COLO829 (cell line): ENCODE measurements at regions not wholly inside any gene's neighbourhood (a gene's known extent, or its start where the extent isn't known, plus 50 kb on each side); places are given as distances from the start of the nearest gene placed in this dataset.

Source experiments
- DNase-seq: peaks from one replicate; pipeline ENCODE4 v3.0.0; 2012; ENCODE audit warnings: low spot score

- DNase-seq = no peak
Measured at GRCh38 chr16:85258166-85258565, 145.9 kb upstream of the CIBAR2 start.

GRCh38 chr16:85258629-85259028 is 146.4 kb upstream of the CIBAR2 start:
- DNase-seq = no peak

GRCh38 chr16:85259115-85259831 is 147.0 kb upstream of the CIBAR2 start:
- DNase-seq = no peak

- no peak for DNase-seq
Measured at GRCh38 chr16:85259832-85260167, 147.5 kb upstream of the CIBAR2 start.

GRCh38 chr16:85261204-85261603 is 148.9 kb upstream of the CIBAR2 start:
- DNase-seq = no peak

GRCh38 chr16:85261657-85262557 is 149.6 kb upstream of the CIBAR2 start:
- no peak for DNase-seq

- no peak for DNase-seq
Measured at GRCh38 chr16:85262558-85263238, 150.4 kb upstream of the CIBAR2 start.

- no peak for DNase-seq
Measured at GRCh38 chr16:85263239-85263585, 150.9 kb upstream of the CIBAR2 start.

- no peak for DNase-seq
Measured at GRCh38 chr16:85264752-85265151, 152.5 kb upstream of the CIBAR2 start.

- no peak for DNase-seq
Measured at GRCh38 chr16:85265161-85265784, 153.0 kb upstream of the CIBAR2 start.

- no peak for DNase-seq
Measured at GRCh38 chr16:85265810-85266209, 153.5 kb upstream of the CIBAR2 start.

- no peak for DNase-seq
Measured at GRCh38 chr16:85266857-85267256, 154.6 kb upstream of the CIBAR2 start.

GRCh38 chr16:85267414-85267945 is 155.2 kb upstream of the CIBAR2 start:
- DNase-seq = no peak

- DNase-seq = no peak
Measured at GRCh38 chr16:85269165-85269564, 156.9 kb upstream of the CIBAR2 start.

- DNase-seq = no peak
Measured at GRCh38 chr16:85270374-85270773, 158.1 kb upstream of the CIBAR2 start.

GRCh38 chr16:85271198-85271597 is 158.9 kb upstream of the CIBAR2 start:
- no peak for DNase-seq

- no peak for DNase-seq
Measured at GRCh38 chr16:85273293-85273692, 161.0 kb upstream of the CIBAR2 start.

- DNase-seq = no peak
Measured at GRCh38 chr16:85274501-85274900, 162.2 kb upstream of the CIBAR2 start.

GRCh38 chr16:85274924-85275323 is 162.7 kb upstream of the CIBAR2 start:
- DNase-seq = no peak

- peak; percentile 49 for DNase-seq
Measured at GRCh38 chr16:85275533-85276249, 163.4 kb upstream of the CIBAR2 start.

GRCh38 chr16:85276258-85276657 is 164.0 kb upstream of the CIBAR2 start:
- DNase-seq = no peak

- no peak for DNase-seq
Measured at GRCh38 chr16:85276721-85277120, 164.4 kb upstream of the CIBAR2 start.
